Mesenchymal stem cell (in vitro differentiated cells and primary cell): ENCODE measurements at regions not wholly inside any gene's neighbourhood (a gene's known extent, or its start where the extent isn't known, plus 50 kb on each side); places are given as distances from the start of the nearest gene placed in this dataset.

Source experiments
- DNase-seq: peaks from one replicate; pipeline ENCODE4 v3.0.0-alpha.2; 2013
- H2AFZ ChIP-seq: one replicate; pipeline ENCODE4 v1.6.1; 2013; ENCODE audit warnings: low read depth, mild to moderate bottlenecking, control low read depth, inconsistent platforms, low read length, moderate library complexity
- H2AK5ac ChIP-seq: 2 replicates; pipeline ENCODE4 v1.6.1; 2013; ENCODE audit warnings: low read length, moderate library complexity, mild to moderate bottlenecking, inconsistent platforms; ENCODE audit not compliant: severe bottlenecking
- H2BK120ac ChIP-seq: one replicate; pipeline ENCODE4 v1.6.1; 2013; ENCODE audit warnings: low read depth, mild to moderate bottlenecking, inconsistent platforms, low read length, moderate library complexity
- H2BK12ac ChIP-seq, 2 experiments: one replicate each; pipeline ENCODE4 v1.6.1; 2013; ENCODE audit warnings: inconsistent platforms in 2 of 2, low read length in 2 of 2, mild to moderate bottlenecking in 2 of 2, moderate library complexity in 2 of 2, control low read depth in 1 of 2
- H2BK15ac ChIP-seq: one replicate; pipeline ENCODE4 v1.6.1; 2013; ENCODE audit warnings: mild to moderate bottlenecking, low read depth, inconsistent platforms; ENCODE audit not compliant: poor library complexity, severe bottlenecking
- H2BK5ac ChIP-seq: 2 replicates; pipeline ENCODE4 v1.6.1; 2013; ENCODE audit warnings: low read depth, mild to moderate bottlenecking, low read length, control low read depth, inconsistent platforms; ENCODE audit not compliant: poor library complexity, severe bottlenecking
- H3K14ac ChIP-seq, 2 experiments: one replicate each; pipeline ENCODE4 v1.6.1; 2013; ENCODE audit warnings: inconsistent platforms in 2 of 2, low read length in 2 of 2, control low read depth in 1 of 2, mild to moderate bottlenecking in 1 of 2, moderate library complexity in 1 of 2
- H3K18ac ChIP-seq, 2 experiments: one replicate each; pipeline ENCODE4 v1.6.1; 2013; ENCODE audit warnings: inconsistent platforms in 2 of 2, low read length in 2 of 2, control low read depth in 1 of 2, low read depth in 1 of 2, mild to moderate bottlenecking in 1 of 2
- H3K23ac ChIP-seq, 2 experiments: one replicate each; pipeline ENCODE4 v1.6.1; 2013; ENCODE audit warnings: inconsistent platforms in 2 of 2, low read length in 2 of 2, mild to moderate bottlenecking in 2 of 2, moderate library complexity in 2 of 2, control low read depth in 1 of 2
- H3K27ac ChIP-seq: 2 replicates; pipeline ENCODE4 v1.5.1; 2013; ENCODE audit warnings: mild to moderate bottlenecking, moderate library complexity, low read length, control low read depth, inconsistent platforms; ENCODE audit not compliant: poor library complexity, severe bottlenecking
- H3K27me3 ChIP-seq, 2 experiments: 2 replicates each; pipeline versions ENCODE4 v1.6.1 to v1.7.0; 2013; ENCODE audit warnings: low read length in 2 of 2, mild to moderate bottlenecking in 2 of 2, moderate library complexity in 2 of 2, control low read depth in 1 of 2, inconsistent platforms in 1 of 2; ENCODE audit not compliant: control insufficient read depth in 1 of 2, insufficient read depth in 1 of 2
- H3K36me3 ChIP-seq, 2 experiments: 2 replicates each; pipeline versions ENCODE4 v1.6.1 to v1.7.0; 2013; ENCODE audit warnings: low read length in 2 of 2, control low read depth in 1 of 2, inconsistent platforms in 1 of 2, low read depth in 1 of 2, mild to moderate bottlenecking in 1 of 2; ENCODE audit not compliant: insufficient read depth in 2 of 2, control insufficient read depth in 1 of 2
- H3K4ac ChIP-seq, 2 experiments: one replicate each; pipeline ENCODE4 v1.6.1; 2013; ENCODE audit warnings: inconsistent platforms in 2 of 2, low read length in 2 of 2, mild to moderate bottlenecking in 2 of 2, moderate library complexity in 2 of 2, control low read depth in 1 of 2, low read depth in 1 of 2
- H3K4me1 ChIP-seq: 2 replicates; pipeline ENCODE4 v1.6.1; 2013; ENCODE audit warnings: low read depth, low read length, control low read depth; ENCODE audit not compliant: control insufficient read depth, insufficient read depth
- H3K4me2 ChIP-seq: 2 replicates; pipeline ENCODE4 v1.6.1; 2013; ENCODE audit warnings: low read length, mild to moderate bottlenecking, inconsistent platforms; ENCODE audit not compliant: poor library complexity, severe bottlenecking
- H3K4me3 ChIP-seq, 2 experiments: 2 replicates each; pipeline versions ENCODE4 v1.5.1 to v1.7.0; 2013; ENCODE audit warnings: low read length in 2 of 2, mild to moderate bottlenecking in 2 of 2, control low read depth in 1 of 2, low read depth in 1 of 2; ENCODE audit not compliant: insufficient read depth in 1 of 2
- H3K79me1 ChIP-seq: replicated peaks from 2 replicates; pipeline ENCODE4 v1.6.1; 2013; ENCODE audit warnings: mild to moderate bottlenecking, control low read depth, low read length, inconsistent platforms; ENCODE audit not compliant: poor library complexity, severe bottlenecking
- H3K9ac ChIP-seq: 2 replicates; pipeline ENCODE4 v1.7.0; 2013; ENCODE audit warnings: mild to moderate bottlenecking, low read length, moderate library complexity
- H3K9me3 ChIP-seq: 2 replicates; pipeline ENCODE4 v1.7.0; 2013; ENCODE audit warnings: mild to moderate bottlenecking, low read length; ENCODE audit not compliant: control insufficient read depth
- H4K8ac ChIP-seq: one replicate; pipeline ENCODE4 v1.6.1; 2013; ENCODE audit warnings: inconsistent platforms, mild to moderate bottlenecking, low read length, moderate library complexity
- H4K91ac ChIP-seq: one replicate; pipeline ENCODE4 v1.6.1; 2013; ENCODE audit warnings: mild to moderate bottlenecking, low read length, inconsistent platforms
- WGBS: methylation state at CpG from one replicate; pipeline ENCODE4 v1.1.7; 2013; ENCODE audit warnings: mixed read lengths; 5-methylcytosine and 5-hydroxymethylcytosine counted together

- Histone ChIP-seq H3K27me3 (no peaks in the 10 kb centered on the region), H4K8ac (no peak overlapping the region), H4K91ac (no peak overlapping the region), H2AFZ (no peak overlapping the region), H2BK5ac (no peak overlapping the region), H3K79me1 (no peaks in the 10 kb centered on the region), H3K4me3 (no peak overlapping the region), H2BK120ac (no peak overlapping the region), H3K4me2 (no peak overlapping the region), H3K18ac (no peak overlapping the region), H3K9ac (no peak overlapping the region), H2BK12ac (no peak overlapping the region), H3K36me3 (no peaks in the 10 kb centered on the region), H3K14ac (no peak overlapping the region), H2AK5ac (no peak overlapping the region), H3K4me1 (no peaks in the 10 kb centered on the region), H2BK15ac (no peak overlapping the region), H3K4ac (no peak overlapping the region), H3K9me3 (peaks cover 8% of the 10 kb centered on the region), H3K27ac (no peak overlapping the region), H3K23ac (no peak overlapping the region)
- DNase-seq, result no peak
- WGBS, result no CpG with 5 or more reads among the region's 2 CpGs
These were observed 509.5 kb downstream of the TBL1XR1 start for GRCh38 chr3:176687754-176688153.

DNA sequence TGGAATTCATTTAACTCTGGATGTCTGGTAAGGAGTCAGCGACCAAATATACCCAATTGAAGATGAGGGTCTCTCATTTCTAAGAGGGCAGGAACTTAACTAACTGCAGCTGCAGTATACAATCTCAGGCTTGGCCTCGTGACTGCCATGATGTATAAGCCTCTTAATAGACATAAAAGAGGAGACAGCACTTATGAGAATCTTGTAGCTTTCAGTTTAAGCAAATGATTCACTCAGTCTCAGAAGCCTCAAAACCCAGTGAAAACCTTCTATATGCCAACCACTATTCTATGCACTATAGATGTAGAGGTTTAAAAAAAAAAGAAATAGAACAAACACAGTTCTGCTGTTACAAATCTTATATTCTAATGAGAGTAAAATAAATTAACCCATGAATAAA is 513.9 kb downstream of the TBL1XR1 start:
- Histone ChIP-seq H2BK5ac (no peak overlapping the region), H2BK15ac (no peak overlapping the region), H2AFZ (no peak overlapping the region), H2BK12ac (no peak overlapping the region), H3K27ac (no peak overlapping the region), H4K8ac (no peak overlapping the region), H3K4me2 (no peak overlapping the region), H3K14ac (no peak overlapping the region), H3K4me1 (no peaks in the 10 kb centered on the region), H3K18ac (no peak overlapping the region), H2AK5ac (no peak overlapping the region), H3K27me3 (no peaks in the 10 kb centered on the region), H3K79me1 (no peaks in the 10 kb centered on the region), H3K9me3 (peaks cover 8% of the 10 kb centered on the region), H3K9ac (no peak overlapping the region), H2BK120ac (no peak overlapping the region), H3K4me3 (no peak overlapping the region), H3K36me3 (no peaks in the 10 kb centered on the region), H4K91ac (no peak overlapping the region), H3K4ac (no peak overlapping the region), H3K23ac (no peak overlapping the region)
- WGBS, result 68% methylated on average over 2 of the region's 2 CpGs
- DNase-seq, result no peak

GRCh38 chr3:176663837-176664831 is 533.1 kb downstream of the TBL1XR1 start:
- H3K4ac ChIP-seq, result peak overlapping the region in 1 of 2 experiments; percentile 41
- no peaks in the 10 kb centered on the region for H3K36me3 ChIP-seq
- H3K18ac ChIP-seq, result no peak overlapping the region
- peak overlapping the region; percentile 51 for H3K9ac ChIP-seq
- 71% methylated on average over 3 of the region's 8 CpGs for WGBS
- H3K4me3 ChIP-seq, result no peak overlapping the region
- DNase-seq, result peak; percentile 79
- no peak overlapping the region for H2BK12ac ChIP-seq
- no peaks in the 10 kb centered on the region for H3K27me3 ChIP-seq
- no peak overlapping the region for H2BK5ac ChIP-seq
- H3K9me3 ChIP-seq, result peaks cover 3% of the 10 kb centered on the region
- H2AK5ac ChIP-seq, result no peak overlapping the region
- H3K4me1 ChIP-seq, result no peaks in the 10 kb centered on the region
- H2AFZ ChIP-seq, result no peak overlapping the region
- no peak overlapping the region for H4K8ac ChIP-seq
- H2BK120ac ChIP-seq, result no peak overlapping the region
- no peak overlapping the region for H3K14ac ChIP-seq
- no peak overlapping the region for H2BK15ac ChIP-seq
- H3K27ac ChIP-seq, result no peak overlapping the region
- no peak overlapping the region for H3K23ac ChIP-seq
- H3K4me2 ChIP-seq, result no peak overlapping the region
- H4K91ac ChIP-seq, result no peak overlapping the region
- H3K79me1 ChIP-seq, result no peaks in the 10 kb centered on the region

DNA sequence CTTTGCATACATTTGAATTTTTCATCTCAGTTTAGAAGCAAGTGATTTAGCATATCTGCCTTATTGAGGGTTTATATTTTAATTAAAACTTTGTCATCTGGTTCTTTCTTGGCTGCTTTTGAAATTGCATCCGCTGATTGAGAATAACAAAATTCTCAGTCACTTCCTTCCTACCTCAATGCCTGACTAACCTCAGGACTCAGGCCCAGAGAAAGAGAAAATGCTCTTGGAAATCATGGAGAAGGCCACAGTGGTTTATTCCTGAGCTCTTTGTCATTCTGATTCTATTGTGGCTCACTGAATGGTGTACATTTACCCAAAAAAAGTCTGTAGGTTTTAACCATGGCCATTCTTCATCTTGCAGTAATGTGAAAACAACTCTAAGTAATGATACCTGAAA is 533.9 kb downstream of the TBL1XR1 start:
- DNase-seq, result peak; percentile 29
- peak overlapping the region; percentile 7 for H3K9ac ChIP-seq
- H2AFZ ChIP-seq, result no peak overlapping the region
- no peaks in the 10 kb centered on the region for H3K36me3 ChIP-seq
- no peak overlapping the region for H3K14ac ChIP-seq
- H3K79me1 ChIP-seq, result no peaks in the 10 kb centered on the region
- H4K8ac ChIP-seq, result no peak overlapping the region
- H4K91ac ChIP-seq, result no peak overlapping the region
- no peak overlapping the region for H3K18ac ChIP-seq
- H2BK5ac ChIP-seq, result no peak overlapping the region
- H2AK5ac ChIP-seq, result no peak overlapping the region
- no peaks in the 10 kb centered on the region for H3K9me3 ChIP-seq
- no peaks in the 10 kb centered on the region for H3K27me3 ChIP-seq
- no peak overlapping the region for H2BK120ac ChIP-seq
- no peak overlapping the region for H3K4ac ChIP-seq
- H3K4me1 ChIP-seq, result no peaks in the 10 kb centered on the region
- no peak overlapping the region for H3K4me2 ChIP-seq
- no peak overlapping the region for H3K27ac ChIP-seq
- H2BK12ac ChIP-seq, result no peak overlapping the region
- H3K23ac ChIP-seq, result no peak overlapping the region
- no CpG with 5 or more reads among the region's 1 CpG for WGBS
- H2BK15ac ChIP-seq, result no peak overlapping the region
- no peak overlapping the region for H3K4me3 ChIP-seq
